ENCODE measurements at regions not wholly inside any gene's neighbourhood (a gene's known extent, or its start where the extent isn't known, plus 50 kb on each side); places are given as distances from the start of the nearest gene placed in this dataset.

GRCh38 chr12:124428136-124428791 lies 133.4 kb downstream of the RFLNA start:
- TF ChIP-seq EZH2phosphoT487 (conservative IDR thresholded peaks at IDR 0.05; ENCODE audit: low read length) = no peak
- TF ChIP-seq, protein P1, sequence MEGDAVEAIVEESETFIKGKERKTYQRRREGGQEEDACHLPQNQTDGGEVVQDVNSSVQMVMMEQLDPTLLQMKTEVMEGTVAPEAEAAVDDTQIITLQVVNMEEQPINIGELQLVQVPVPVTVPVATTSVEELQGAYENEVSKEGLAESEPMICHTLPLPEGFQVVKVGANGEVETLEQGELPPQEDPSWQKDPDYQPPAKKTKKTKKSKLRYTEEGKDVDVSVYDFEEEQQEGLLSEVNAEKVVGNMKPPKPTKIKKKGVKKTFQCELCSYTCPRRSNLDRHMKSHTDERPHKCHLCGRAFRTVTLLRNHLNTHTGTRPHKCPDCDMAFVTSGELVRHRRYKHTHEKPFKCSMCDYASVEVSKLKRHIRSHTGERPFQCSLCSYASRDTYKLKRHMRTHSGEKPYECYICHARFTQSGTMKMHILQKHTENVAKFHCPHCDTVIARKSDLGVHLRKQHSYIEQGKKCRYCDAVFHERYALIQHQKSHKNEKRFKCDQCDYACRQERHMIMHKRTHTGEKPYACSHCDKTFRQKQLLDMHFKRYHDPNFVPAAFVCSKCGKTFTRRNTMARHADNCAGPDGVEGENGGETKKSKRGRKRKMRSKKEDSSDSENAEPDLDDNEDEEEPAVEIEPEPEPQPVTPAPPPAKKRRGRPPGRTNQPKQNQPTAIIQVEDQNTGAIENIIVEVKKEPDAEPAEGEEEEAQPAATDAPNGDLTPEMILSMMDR (IDR thresholded peaks at IDR 0.05; ENCODE audit: insufficient read depth, low read length, poor library complexity, severe bottlenecking) = no peak
- H3K9me2 ChIP-seq (replicated peaks; ENCODE audit: insufficient read depth, low read length) = no peaks in the 10 kb centered on the region
- no peak overlapping the region for H3K4me2 ChIP-seq (ENCODE audit: low read depth, low read length, poor library complexity, severe bottlenecking)
- H2AFZ ChIP-seq (ENCODE audit: low read depth, low read length, severe bottlenecking) = no peak overlapping the region
- H3K4me3 ChIP-seq (ENCODE audit: insufficient read depth, low read length, poor library complexity, severe bottlenecking) = no peak overlapping the region
- H3K9ac ChIP-seq (ENCODE audit: low read length) = no peak overlapping the region
- no peaks in the 10 kb centered on the region for H3K9me3 ChIP-seq (ENCODE audit: insufficient read depth, low read length)
- H3K79me2 ChIP-seq (ENCODE audit: insufficient read depth, low read length) = no peaks in the 10 kb centered on the region
- H3K27me3 ChIP-seq (ENCODE audit: low read length) = no peaks in the 10 kb centered on the region
- no peaks in the 10 kb centered on the region for H3F3A ChIP-seq (ENCODE audit: insufficient read depth)
- H4K20me1 ChIP-seq (ENCODE audit: low read depth, low read length) = no peaks in the 10 kb centered on the region
- no peak overlapping the region for H3K27ac ChIP-seq (ENCODE audit: low read depth, low read length)
- 0 out of 2 replicates have a peak, but pooled peaks cover 2% of the 10 kb centered on the region for H3K36me3 ChIP-seq (ENCODE audit: low read length)

- H3K36me3 ChIP-seq (ENCODE audit: low read length) = 0 out of 2 replicates have a peak, but pooled peaks cover 2% of the 10 kb centered on the region
- no peak overlapping the region for H3K27ac ChIP-seq (ENCODE audit: low read depth, low read length)
- no peaks in the 10 kb centered on the region for H3K9me3 ChIP-seq (ENCODE audit: insufficient read depth, low read length)
- TF ChIP-seq, protein P1 (IDR thresholded peaks at IDR 0.05; ENCODE audit: insufficient read depth, low read length, poor library complexity, severe bottlenecking) = no peak
- no peak for TF ChIP-seq EZH2phosphoT487 (conservative IDR thresholded peaks at IDR 0.05; ENCODE audit: low read length)
- no peak overlapping the region for H3K4me3 ChIP-seq (ENCODE audit: insufficient read depth, low read length, poor library complexity, severe bottlenecking)
- no peaks in the 10 kb centered on the region for H3K27me3 ChIP-seq (ENCODE audit: low read length)
- no peaks in the 10 kb centered on the region for H3F3A ChIP-seq (ENCODE audit: insufficient read depth)
- H3K79me2 ChIP-seq (ENCODE audit: insufficient read depth, low read length) = no peaks in the 10 kb centered on the region
- H2AFZ ChIP-seq (ENCODE audit: low read depth, low read length, severe bottlenecking) = no peak overlapping the region
- no peaks in the 10 kb centered on the region for H4K20me1 ChIP-seq (ENCODE audit: low read depth, low read length)
- H3K9ac ChIP-seq (ENCODE audit: low read length) = no peak overlapping the region
- no peak overlapping the region for H3K4me2 ChIP-seq (ENCODE audit: low read depth, low read length, poor library complexity, severe bottlenecking)
- H3K9me2 ChIP-seq (replicated peaks; ENCODE audit: insufficient read depth, low read length) = no peaks in the 10 kb centered on the region
These were observed 132.0 kb downstream of the RFLNA start for GRCh38 chr12:124426594-124427555.

DNA sequence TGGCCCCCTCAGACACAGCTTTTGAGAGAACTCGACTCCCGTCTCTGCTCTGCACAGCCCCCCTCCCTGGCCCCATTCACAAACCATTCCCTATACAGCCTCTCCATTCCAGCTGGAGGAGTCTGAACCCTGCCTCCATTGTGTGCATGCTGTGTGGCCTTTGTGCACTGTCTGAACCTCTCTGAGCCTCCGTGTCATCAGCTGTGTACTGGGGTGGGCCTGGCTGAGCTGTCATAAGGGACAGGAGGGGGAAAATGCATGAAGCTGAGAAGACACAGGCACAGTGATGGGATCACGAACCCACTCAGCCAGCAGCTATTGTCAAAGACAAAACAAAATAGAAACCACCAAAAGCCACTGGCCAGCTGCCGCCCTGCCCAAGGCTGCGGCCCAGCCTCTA lies 130.8 kb downstream of the RFLNA start:
- H4K20me1 ChIP-seq (ENCODE audit: low read depth, low read length) = no peaks in the 10 kb centered on the region
- H3K9me2 ChIP-seq (replicated peaks; ENCODE audit: insufficient read depth, low read length) = no peaks in the 10 kb centered on the region
- H3K27ac ChIP-seq (ENCODE audit: low read depth, low read length) = no peak overlapping the region
- no peaks in the 10 kb centered on the region for H3K79me2 ChIP-seq (ENCODE audit: insufficient read depth, low read length)
- no peaks in the 10 kb centered on the region for H3K9me3 ChIP-seq (ENCODE audit: insufficient read depth, low read length)
- no peak overlapping the region for H3K9ac ChIP-seq (ENCODE audit: low read length)
- H3K4me2 ChIP-seq (ENCODE audit: low read depth, low read length, poor library complexity, severe bottlenecking) = no peak overlapping the region
- no peak overlapping the region for H2AFZ ChIP-seq (ENCODE audit: low read depth, low read length, severe bottlenecking)
- TF ChIP-seq, protein P1 (IDR thresholded peaks at IDR 0.05; ENCODE audit: insufficient read depth, low read length, poor library complexity, severe bottlenecking) = no peak
- no peak for TF ChIP-seq EZH2phosphoT487 (conservative IDR thresholded peaks at IDR 0.05; ENCODE audit: low read length)
- H3K27me3 ChIP-seq (ENCODE audit: low read length) = no peaks in the 10 kb centered on the region
- H3F3A ChIP-seq (ENCODE audit: insufficient read depth) = no peaks in the 10 kb centered on the region
- no peak overlapping the region for H3K4me3 ChIP-seq (ENCODE audit: insufficient read depth, low read length, poor library complexity, severe bottlenecking)
- 0 out of 2 replicates have a peak, but pooled peaks cover 2% of the 10 kb centered on the region for H3K36me3 ChIP-seq (ENCODE audit: low read length)

Data from SU-DHL-6 (cell line).